Mesenchymal stem cell (in vitro differentiated cells and primary cell): ENCODE measurements at regions not wholly inside any gene's neighbourhood (a gene's known extent, or its start where the extent isn't known, plus 50 kb on each side); places are given as distances from the start of the nearest gene placed in this dataset.

Source experiments
- DNase-seq: peaks from one replicate; pipeline ENCODE4 v3.0.0-alpha.2; 2013
- H2AFZ ChIP-seq: one replicate; pipeline ENCODE4 v1.6.1; 2013; ENCODE audit warnings: low read depth, mild to moderate bottlenecking, control low read depth, inconsistent platforms, low read length, moderate library complexity
- H2AK5ac ChIP-seq: 2 replicates; pipeline ENCODE4 v1.6.1; 2013; ENCODE audit warnings: low read length, moderate library complexity, mild to moderate bottlenecking, inconsistent platforms; ENCODE audit not compliant: severe bottlenecking
- H2BK120ac ChIP-seq: one replicate; pipeline ENCODE4 v1.6.1; 2013; ENCODE audit warnings: low read depth, mild to moderate bottlenecking, inconsistent platforms, low read length, moderate library complexity
- H2BK12ac ChIP-seq, 2 experiments: one replicate each; pipeline ENCODE4 v1.6.1; 2013; ENCODE audit warnings: inconsistent platforms in 2 of 2, low read length in 2 of 2, mild to moderate bottlenecking in 2 of 2, moderate library complexity in 2 of 2, control low read depth in 1 of 2
- H2BK15ac ChIP-seq: one replicate; pipeline ENCODE4 v1.6.1; 2013; ENCODE audit warnings: mild to moderate bottlenecking, low read depth, inconsistent platforms; ENCODE audit not compliant: poor library complexity, severe bottlenecking
- H2BK5ac ChIP-seq: 2 replicates; pipeline ENCODE4 v1.6.1; 2013; ENCODE audit warnings: low read depth, mild to moderate bottlenecking, low read length, control low read depth, inconsistent platforms; ENCODE audit not compliant: poor library complexity, severe bottlenecking
- H3K14ac ChIP-seq, 2 experiments: one replicate each; pipeline ENCODE4 v1.6.1; 2013; ENCODE audit warnings: inconsistent platforms in 2 of 2, low read length in 2 of 2, control low read depth in 1 of 2, mild to moderate bottlenecking in 1 of 2, moderate library complexity in 1 of 2
- H3K18ac ChIP-seq, 2 experiments: one replicate each; pipeline ENCODE4 v1.6.1; 2013; ENCODE audit warnings: inconsistent platforms in 2 of 2, low read length in 2 of 2, control low read depth in 1 of 2, low read depth in 1 of 2, mild to moderate bottlenecking in 1 of 2
- H3K23ac ChIP-seq, 2 experiments: one replicate each; pipeline ENCODE4 v1.6.1; 2013; ENCODE audit warnings: inconsistent platforms in 2 of 2, low read length in 2 of 2, mild to moderate bottlenecking in 2 of 2, moderate library complexity in 2 of 2, control low read depth in 1 of 2
- H3K27ac ChIP-seq: 2 replicates; pipeline ENCODE4 v1.5.1; 2013; ENCODE audit warnings: mild to moderate bottlenecking, moderate library complexity, low read length, control low read depth, inconsistent platforms; ENCODE audit not compliant: poor library complexity, severe bottlenecking
- H3K27me3 ChIP-seq, 2 experiments: 2 replicates each; pipeline versions ENCODE4 v1.6.1 to v1.7.0; 2013; ENCODE audit warnings: low read length in 2 of 2, mild to moderate bottlenecking in 2 of 2, moderate library complexity in 2 of 2, control low read depth in 1 of 2, inconsistent platforms in 1 of 2; ENCODE audit not compliant: control insufficient read depth in 1 of 2, insufficient read depth in 1 of 2
- H3K36me3 ChIP-seq, 2 experiments: 2 replicates each; pipeline versions ENCODE4 v1.6.1 to v1.7.0; 2013; ENCODE audit warnings: low read length in 2 of 2, control low read depth in 1 of 2, inconsistent platforms in 1 of 2, low read depth in 1 of 2, mild to moderate bottlenecking in 1 of 2; ENCODE audit not compliant: insufficient read depth in 2 of 2, control insufficient read depth in 1 of 2
- H3K4ac ChIP-seq, 2 experiments: one replicate each; pipeline ENCODE4 v1.6.1; 2013; ENCODE audit warnings: inconsistent platforms in 2 of 2, low read length in 2 of 2, mild to moderate bottlenecking in 2 of 2, moderate library complexity in 2 of 2, control low read depth in 1 of 2, low read depth in 1 of 2
- H3K4me1 ChIP-seq: 2 replicates; pipeline ENCODE4 v1.6.1; 2013; ENCODE audit warnings: low read depth, low read length, control low read depth; ENCODE audit not compliant: control insufficient read depth, insufficient read depth
- H3K4me2 ChIP-seq: 2 replicates; pipeline ENCODE4 v1.6.1; 2013; ENCODE audit warnings: low read length, mild to moderate bottlenecking, inconsistent platforms; ENCODE audit not compliant: poor library complexity, severe bottlenecking
- H3K4me3 ChIP-seq, 2 experiments: 2 replicates each; pipeline versions ENCODE4 v1.5.1 to v1.7.0; 2013; ENCODE audit warnings: low read length in 2 of 2, mild to moderate bottlenecking in 2 of 2, control low read depth in 1 of 2, low read depth in 1 of 2; ENCODE audit not compliant: insufficient read depth in 1 of 2
- H3K79me1 ChIP-seq: replicated peaks from 2 replicates; pipeline ENCODE4 v1.6.1; 2013; ENCODE audit warnings: mild to moderate bottlenecking, control low read depth, low read length, inconsistent platforms; ENCODE audit not compliant: poor library complexity, severe bottlenecking
- H3K9ac ChIP-seq: 2 replicates; pipeline ENCODE4 v1.7.0; 2013; ENCODE audit warnings: mild to moderate bottlenecking, low read length, moderate library complexity
- H3K9me3 ChIP-seq: 2 replicates; pipeline ENCODE4 v1.7.0; 2013; ENCODE audit warnings: mild to moderate bottlenecking, low read length; ENCODE audit not compliant: control insufficient read depth
- H4K8ac ChIP-seq: one replicate; pipeline ENCODE4 v1.6.1; 2013; ENCODE audit warnings: inconsistent platforms, mild to moderate bottlenecking, low read length, moderate library complexity
- H4K91ac ChIP-seq: one replicate; pipeline ENCODE4 v1.6.1; 2013; ENCODE audit warnings: mild to moderate bottlenecking, low read length, inconsistent platforms
- WGBS: methylation state at CpG from one replicate; pipeline ENCODE4 v1.1.7; 2013; ENCODE audit warnings: mixed read lengths; 5-methylcytosine and 5-hydroxymethylcytosine counted together

DNA sequence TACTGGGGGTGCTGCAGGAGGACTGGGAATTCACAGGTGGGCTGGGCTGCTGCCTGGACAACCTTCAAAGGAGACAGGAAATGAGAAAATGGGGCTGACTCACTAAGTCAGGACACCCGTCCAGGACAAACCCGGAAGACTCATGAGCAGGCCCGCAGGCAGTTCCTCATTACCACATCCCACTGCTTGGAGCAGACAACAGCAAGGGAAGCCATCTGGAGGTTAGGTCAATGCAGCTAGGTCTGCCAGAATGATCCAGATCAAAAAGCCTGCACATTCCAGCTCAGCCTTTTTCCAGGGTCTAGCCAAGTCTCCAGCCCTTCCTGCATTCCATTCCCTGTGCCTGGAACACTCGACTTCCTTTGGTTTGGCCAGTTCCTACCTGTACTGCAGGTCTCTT is 536.5 kb upstream of the CDH11 start:
- H2BK15ac ChIP-seq, result no peak overlapping the region
- H3K9me3 ChIP-seq, result no peaks in the 10 kb centered on the region
- peak overlapping the region in 1 of 2 experiments; percentile 49 for H2BK12ac ChIP-seq
- no peak overlapping the region for H3K23ac ChIP-seq
- DNase-seq, result peak; percentile 75
- WGBS, result 15% methylated on average over 4 of the region's 4 CpGs
- no peak overlapping the region for H3K27ac ChIP-seq
- peak overlapping the region in 1 of 2 experiments; percentile 5 for H3K4ac ChIP-seq
- H3K14ac ChIP-seq, result peak overlapping the region in 1 of 2 experiments; percentile 31
- no peaks in the 10 kb centered on the region for H3K27me3 ChIP-seq
- H4K8ac ChIP-seq, result no peak overlapping the region
- H3K79me1 ChIP-seq, result no peaks in the 10 kb centered on the region
- no peak overlapping the region for H2BK5ac ChIP-seq
- H2BK120ac ChIP-seq, result no peak overlapping the region
- H3K4me1 ChIP-seq, result no peaks in the 10 kb centered on the region
- H3K36me3 ChIP-seq, result no peaks in the 10 kb centered on the region
- H4K91ac ChIP-seq, result no peak overlapping the region
- peak overlapping the region; percentile 30 to 83 for H3K18ac ChIP-seq
- no peak overlapping the region for H2AFZ ChIP-seq
- H3K4me3 ChIP-seq, result no peak overlapping the region
- no peak overlapping the region for H3K4me2 ChIP-seq
- no peak overlapping the region for H2AK5ac ChIP-seq
- peak overlapping the region; percentile 16 for H3K9ac ChIP-seq

DNA sequence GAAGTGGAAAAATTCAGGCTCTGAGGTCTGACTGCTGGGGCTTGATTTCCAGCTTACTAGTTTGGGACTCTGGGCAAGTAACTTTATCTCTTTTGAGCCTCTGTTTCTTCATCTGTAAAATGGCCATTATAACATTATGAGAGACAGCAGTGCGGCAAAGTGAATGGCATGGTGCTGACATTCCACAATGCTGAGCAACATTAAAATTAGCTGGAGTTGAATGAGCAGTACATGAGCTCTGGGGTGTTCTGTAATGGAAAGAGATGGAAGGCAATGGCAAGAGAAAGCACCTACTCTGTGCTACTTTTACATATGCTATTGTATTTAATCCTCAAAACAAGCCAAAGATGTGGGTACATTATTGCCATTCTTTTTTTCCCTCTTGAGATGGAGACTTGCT is 535.7 kb upstream of the CDH11 start:
- Histone ChIP-seq H3K27ac (no peak overlapping the region), H3K9ac (no peak overlapping the region), H3K9me3 (no peaks in the 10 kb centered on the region), H3K4me1 (no peaks in the 10 kb centered on the region), H3K79me1 (no peaks in the 10 kb centered on the region), H3K4me3 (no peak overlapping the region), H3K36me3 (no peaks in the 10 kb centered on the region), H3K27me3 (no peaks in the 10 kb centered on the region), H2AK5ac (no peak overlapping the region), H2BK12ac (no peak overlapping the region), H4K91ac (no peak overlapping the region), H4K8ac (no peak overlapping the region), H2BK15ac (no peak overlapping the region), H2BK120ac (no peak overlapping the region), H3K14ac (no peak overlapping the region), H3K4me2 (no peak overlapping the region), H3K4ac (peak overlapping the region in 1 of 2 experiments; percentile 26), H3K18ac (peak overlapping the region in 1 of 2 experiments; percentile 14), H2AFZ (no peak overlapping the region), H3K23ac (no peak overlapping the region), H2BK5ac (no peak overlapping the region)
- WGBS, result 75% methylated on average over 1 of the region's 1 CpG
- DNase-seq, result no peak

DNA sequence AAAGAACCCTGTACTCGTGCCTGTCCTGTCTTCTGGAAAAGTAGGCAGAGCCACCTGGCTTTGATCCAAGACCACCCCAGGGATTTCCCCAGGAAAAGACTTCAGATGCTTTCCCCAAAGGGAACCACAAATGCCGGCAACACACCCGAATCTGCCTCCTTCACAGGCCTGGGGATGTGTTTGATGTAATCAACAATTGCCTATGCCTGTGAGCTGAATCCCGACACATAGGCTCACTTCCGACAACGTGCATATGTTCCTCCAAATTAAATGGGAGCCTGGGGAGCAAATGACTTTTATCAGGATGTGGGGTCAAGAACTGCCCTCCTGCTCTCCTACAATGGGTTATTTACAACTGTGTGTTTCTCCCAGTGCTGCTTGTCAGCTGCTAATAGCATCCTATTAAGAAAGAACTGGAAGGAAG is 535.2 kb upstream of the CDH11 start:
- Histone ChIP-seq H2BK15ac (no peak overlapping the region), H2BK120ac (no peak overlapping the region), H4K8ac (no peak overlapping the region), H3K27ac (no peak overlapping the region), H3K18ac (peak overlapping the region; percentile 14 to 42), H3K4me3 (no peak overlapping the region), H3K36me3 (no peaks in the 10 kb centered on the region), H3K9me3 (no peaks in the 10 kb centered on the region), H3K4me1 (no peaks in the 10 kb centered on the region), H3K27me3 (no peaks in the 10 kb centered on the region), H2BK5ac (no peak overlapping the region), H2AK5ac (no peak overlapping the region), H4K91ac (no peak overlapping the region), H3K23ac (no peak overlapping the region), H3K4me2 (no peak overlapping the region), H2AFZ (no peak overlapping the region), H3K9ac (no peak overlapping the region), H2BK12ac (no peak overlapping the region), H3K79me1 (no peaks in the 10 kb centered on the region), H3K4ac (no peak overlapping the region), H3K14ac (no peak overlapping the region)
- peak; percentile 36 for DNase-seq
- 27% methylated on average over 5 of the region's 6 CpGs for WGBS

DNA sequence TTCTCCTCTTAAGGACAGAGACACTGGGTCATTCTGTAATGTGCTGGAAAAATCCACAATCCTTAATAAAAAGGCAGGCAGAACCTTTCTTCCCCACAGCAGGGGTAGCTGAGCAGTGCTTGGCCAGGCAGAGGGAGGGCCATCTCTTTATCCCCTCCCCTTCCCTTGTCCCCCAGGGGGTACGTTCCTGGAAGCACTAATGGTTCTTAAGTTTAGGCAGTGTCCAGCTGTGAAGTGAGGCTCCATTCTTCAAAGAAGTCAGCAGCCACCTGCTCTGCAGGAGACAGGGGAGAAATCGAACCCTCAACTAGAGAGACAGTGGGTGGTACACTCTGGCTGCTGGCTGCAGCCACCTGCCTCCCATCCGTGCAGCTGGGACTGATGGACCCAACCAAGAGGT is 533.9 kb upstream of the CDH11 start:
- no peak overlapping the region for H3K4me3 ChIP-seq

More for the DNA sequence above, 533.9 kb upstream of the CDH11 start:
- Histone ChIP-seq H2BK5ac (no peak overlapping the region), H3K9ac (no peak overlapping the region), H3K4ac (no peak overlapping the region), H3K14ac (no peak overlapping the region), H3K4me2 (no peak overlapping the region), H2BK15ac (no peak overlapping the region), H3K23ac (no peak overlapping the region), H3K79me1 (no peaks in the 10 kb centered on the region), H2BK120ac (no peak overlapping the region), H3K4me1 (no peaks in the 10 kb centered on the region), H3K18ac (no peak overlapping the region), H2BK12ac (peak overlapping the region in 1 of 2 experiments; percentile 23), H3K27ac (no peak overlapping the region), H4K91ac (no peak overlapping the region), H3K36me3 (no peaks in the 10 kb centered on the region), H2AFZ (no peak overlapping the region), H2AK5ac (no peak overlapping the region), H3K9me3 (no peaks in the 10 kb centered on the region), H3K27me3 (no peaks in the 10 kb centered on the region), H4K8ac (no peak overlapping the region)
- no peak for DNase-seq
- WGBS, result 58% methylated on average over 3 of the region's 3 CpGs
